22Rv1 (cell line): ENCODE measurements at regions not wholly inside any gene's neighbourhood (a gene's known extent, or its start where the extent isn't known, plus 50 kb on each side); places are given as distances from the start of the nearest gene placed in this dataset.

Experiments
- ZFX ChIP-seq: fragments of 450-650 bp; IDR thresholded peaks from 2 replicates; pipeline ENCODE4 v1.6.1; 2017; ENCODE audit warnings: antibody characterized with exemption, borderline replicate concordance
- TF ChIP-seq, protein P1 (sequence below): fragments of 450-650 bp; IDR thresholded peaks from 2 replicates; pipeline ENCODE4 v1.5.1; 2017; ENCODE audit warnings: mild to moderate bottlenecking

DNA sequence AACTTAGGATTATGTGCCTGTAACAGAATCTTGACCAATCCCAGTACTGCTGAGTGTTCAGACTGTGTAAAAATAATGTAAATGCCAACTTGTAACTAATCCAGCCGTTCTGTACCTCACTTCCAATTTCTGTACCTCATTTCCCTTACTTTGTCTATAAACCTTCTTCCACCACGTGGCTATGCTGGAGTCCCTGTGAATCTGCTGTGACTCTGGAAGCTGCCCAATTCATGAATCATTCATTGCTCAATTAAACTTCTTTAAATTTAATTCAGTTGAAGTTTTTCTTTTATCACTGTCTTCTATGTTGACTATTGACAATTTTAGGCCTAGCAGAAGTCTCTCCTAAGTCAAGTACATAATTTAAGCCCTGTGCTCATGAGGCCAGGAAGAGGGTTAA lies 215.3 kb upstream of the RHOBTB1 start:
- TF ChIP-seq, protein P1, sequence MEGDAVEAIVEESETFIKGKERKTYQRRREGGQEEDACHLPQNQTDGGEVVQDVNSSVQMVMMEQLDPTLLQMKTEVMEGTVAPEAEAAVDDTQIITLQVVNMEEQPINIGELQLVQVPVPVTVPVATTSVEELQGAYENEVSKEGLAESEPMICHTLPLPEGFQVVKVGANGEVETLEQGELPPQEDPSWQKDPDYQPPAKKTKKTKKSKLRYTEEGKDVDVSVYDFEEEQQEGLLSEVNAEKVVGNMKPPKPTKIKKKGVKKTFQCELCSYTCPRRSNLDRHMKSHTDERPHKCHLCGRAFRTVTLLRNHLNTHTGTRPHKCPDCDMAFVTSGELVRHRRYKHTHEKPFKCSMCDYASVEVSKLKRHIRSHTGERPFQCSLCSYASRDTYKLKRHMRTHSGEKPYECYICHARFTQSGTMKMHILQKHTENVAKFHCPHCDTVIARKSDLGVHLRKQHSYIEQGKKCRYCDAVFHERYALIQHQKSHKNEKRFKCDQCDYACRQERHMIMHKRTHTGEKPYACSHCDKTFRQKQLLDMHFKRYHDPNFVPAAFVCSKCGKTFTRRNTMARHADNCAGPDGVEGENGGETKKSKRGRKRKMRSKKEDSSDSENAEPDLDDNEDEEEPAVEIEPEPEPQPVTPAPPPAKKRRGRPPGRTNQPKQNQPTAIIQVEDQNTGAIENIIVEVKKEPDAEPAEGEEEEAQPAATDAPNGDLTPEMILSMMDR = no peak
- no peak for TF ChIP-seq ZFX
